KG1 (cell line): ENCODE measurements at regions not wholly inside any gene's neighbourhood (a gene's known extent, or its start where the extent isn't known, plus 50 kb on each side); places are given as distances from the start of the nearest gene placed in this dataset.

Experiments used
- DNase-seq: peaks from one replicate; lab custom pipeline; 2025; lab: John Stamatoyannopoulos, UW

GRCh38 chr1:22315315-22316078 is 136.2 kb upstream of the ZBTB40 start:
- DNase-seq = no peak

GRCh38 chr1:22317231-22317919 is 134.3 kb upstream of the ZBTB40 start:
- DNase-seq = no peak

DNA sequence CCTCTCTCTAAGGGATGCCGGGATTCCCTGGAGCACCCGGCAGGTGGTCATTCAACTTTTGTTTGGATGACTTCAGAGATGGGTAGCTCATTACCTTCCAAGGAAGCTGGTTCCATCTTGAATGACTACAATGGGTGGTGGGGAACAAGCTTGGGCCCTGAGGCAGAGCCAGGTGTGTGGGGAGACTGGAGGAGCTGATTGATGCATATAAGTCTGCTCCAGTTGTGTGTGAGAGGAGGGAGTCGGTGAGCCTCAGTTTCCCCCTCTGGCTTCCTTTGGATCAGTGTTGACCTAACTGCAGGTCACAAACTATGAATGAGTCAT is 133.8 kb upstream of the ZBTB40 start:
- DNase-seq = no peak

GRCh38 chr1:22318279-22318981 is 133.2 kb upstream of the ZBTB40 start:
- no peak for DNase-seq

DNA sequence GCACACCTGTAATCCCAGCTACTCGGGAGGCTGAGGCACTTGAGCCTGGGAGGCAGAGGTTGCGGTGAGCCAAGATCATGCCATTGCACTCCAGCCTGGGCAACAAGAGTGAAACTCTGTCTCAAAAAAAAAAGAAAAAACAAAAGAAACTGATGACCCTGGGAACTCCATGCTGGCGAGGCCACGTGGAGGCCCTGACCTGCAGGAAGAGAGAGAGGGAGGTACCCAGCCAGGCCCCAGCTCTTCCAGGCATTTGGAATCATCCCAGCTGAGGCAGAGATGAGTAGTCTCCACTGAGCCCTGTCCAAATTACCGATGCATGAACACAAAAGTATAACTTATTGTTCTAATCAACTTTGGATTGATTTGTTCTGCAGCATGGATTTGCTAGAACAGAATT is 132.0 kb upstream of the ZBTB40 start:
- DNase-seq = no peak

DNA sequence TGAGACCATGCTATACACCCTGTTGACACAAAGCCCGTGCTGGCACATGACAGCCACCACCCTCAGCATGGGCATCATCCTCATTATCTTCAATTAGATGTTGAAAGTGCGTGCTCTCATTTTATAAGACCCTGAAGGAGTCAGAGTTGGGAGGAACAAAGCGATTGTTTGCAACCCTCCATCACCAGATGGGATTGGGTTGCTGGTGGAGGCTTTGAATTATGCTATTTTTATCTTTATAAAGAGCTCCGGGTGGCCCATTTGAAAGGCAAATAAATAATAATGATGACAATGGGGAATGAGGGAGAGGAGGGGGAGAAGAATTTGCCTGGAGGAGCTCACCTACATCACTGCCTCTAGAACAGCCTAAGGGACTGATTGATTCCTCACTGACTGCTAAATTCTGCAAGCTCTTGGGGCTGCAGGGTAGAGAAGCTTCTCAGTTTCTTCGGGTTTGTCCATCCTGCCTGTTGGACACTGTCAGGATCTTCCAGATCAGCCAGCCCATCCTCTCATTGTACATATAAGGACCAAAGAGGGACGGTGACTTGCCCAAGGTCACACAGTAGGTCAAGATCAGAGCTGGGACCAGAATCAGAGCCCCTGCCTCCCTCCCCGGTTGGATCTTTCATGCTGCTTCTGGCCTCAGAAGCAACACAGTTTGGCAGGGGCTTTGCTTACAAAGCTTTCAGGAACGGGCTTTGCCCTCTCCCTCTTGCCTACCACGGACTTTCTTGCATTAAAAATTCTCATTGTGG is 130.9 kb upstream of the ZBTB40 start:
- no peak for DNase-seq

- DNase-seq = no peak
These were observed 129.7 kb upstream of the ZBTB40 start for GRCh38 chr1:22321917-22322316.

DNA sequence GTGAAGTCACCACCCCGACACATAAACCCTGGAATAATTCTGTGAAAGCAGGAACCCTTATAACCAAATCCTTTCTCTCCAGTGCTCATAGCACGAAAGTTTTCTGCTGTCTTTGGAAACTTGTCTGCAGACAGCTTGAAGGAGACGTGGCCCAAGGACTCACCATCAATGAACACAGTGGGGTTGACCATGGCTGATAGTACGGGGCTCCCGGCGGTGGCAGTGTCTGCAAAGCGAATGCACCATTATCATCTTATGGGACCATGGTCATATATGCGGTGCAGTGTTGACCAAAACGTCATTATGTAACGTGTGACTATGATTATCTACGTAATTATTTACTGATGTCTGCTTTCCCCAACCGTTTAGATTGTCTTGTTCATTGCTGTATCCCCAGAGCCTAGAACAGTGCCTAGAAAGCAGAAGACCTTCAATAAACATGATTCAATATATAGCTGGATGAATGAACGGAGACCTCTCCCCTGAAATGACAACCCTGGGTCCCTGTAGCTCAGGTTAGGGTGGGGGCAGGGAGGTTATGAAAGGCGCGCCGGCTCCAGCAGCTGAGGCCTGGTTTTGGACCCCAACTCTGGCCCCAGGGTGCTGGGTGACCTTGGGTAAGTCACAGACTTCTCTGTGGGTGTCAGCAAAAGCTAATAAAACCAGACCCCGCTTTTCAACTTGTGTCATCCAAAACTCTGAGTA is 128.4 kb upstream of the ZBTB40 start:
- DNase-seq = no peak

- no peak for DNase-seq
These were observed 127.7 kb upstream of the ZBTB40 start for GRCh38 chr1:22323846-22324504.

DNA sequence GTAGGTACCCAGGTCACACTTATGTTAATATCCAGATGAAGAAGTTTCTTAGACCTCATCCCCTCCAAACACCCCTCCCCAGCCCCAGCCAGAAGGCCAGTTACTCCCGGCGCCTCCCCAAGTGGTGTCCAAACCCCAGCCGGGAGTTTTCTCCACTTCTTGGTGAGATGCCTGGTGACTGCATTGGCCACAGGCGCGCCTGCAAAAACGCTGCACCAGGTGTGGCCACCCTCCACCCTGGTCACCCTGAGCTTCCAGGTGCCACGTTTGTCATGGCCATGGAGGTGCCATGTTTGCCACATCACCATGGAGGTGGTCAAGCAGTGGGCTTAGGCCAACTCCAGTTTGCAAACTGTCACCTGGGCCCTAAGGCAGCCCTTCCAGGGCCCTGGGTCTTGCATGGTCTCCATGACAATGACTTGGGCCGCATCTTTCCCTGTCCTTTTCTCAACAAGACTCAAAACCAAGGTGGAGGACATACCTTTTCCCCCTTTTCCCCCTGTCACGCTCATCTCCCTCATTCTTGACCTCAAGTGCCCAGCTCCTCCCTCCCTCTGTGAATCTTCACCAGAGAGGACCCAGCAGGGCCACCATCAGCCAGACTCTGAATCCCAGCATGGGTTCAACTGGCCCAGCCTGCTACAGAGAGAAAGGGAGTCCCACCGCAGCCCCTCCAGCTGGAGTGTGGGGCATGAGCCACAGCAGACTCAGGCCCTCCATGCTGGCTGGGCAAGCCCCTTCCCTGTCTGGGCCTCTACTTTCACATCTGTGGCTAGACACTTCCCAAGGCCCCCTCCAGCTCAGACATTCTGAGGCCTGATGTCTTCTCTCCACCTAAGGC is 125.9 kb upstream of the ZBTB40 start:
- no peak for DNase-seq

GRCh38 chr1:22326372-22326915 is 125.2 kb upstream of the ZBTB40 start:
- DNase-seq = no peak

DNA sequence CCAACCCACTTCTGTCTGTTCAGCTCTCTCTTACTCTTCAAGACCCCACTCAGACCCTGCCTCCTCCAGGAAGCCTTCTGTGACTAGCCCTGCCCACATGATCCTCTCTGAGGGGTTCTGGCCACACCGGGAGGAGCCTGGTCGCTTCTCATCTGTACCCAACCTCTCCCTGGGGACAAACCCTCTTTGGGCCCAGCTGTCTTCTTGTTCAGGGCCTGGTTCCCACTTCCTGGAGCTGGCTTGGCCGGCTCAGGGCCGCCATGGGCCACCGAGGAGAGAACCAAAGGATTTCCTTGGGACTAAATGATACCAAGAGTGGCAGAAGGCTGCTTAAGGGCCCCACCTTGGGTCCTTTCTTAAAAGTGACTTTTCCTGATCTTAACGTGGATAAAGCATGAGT is 124.7 kb upstream of the ZBTB40 start:
- no peak for DNase-seq

DNA sequence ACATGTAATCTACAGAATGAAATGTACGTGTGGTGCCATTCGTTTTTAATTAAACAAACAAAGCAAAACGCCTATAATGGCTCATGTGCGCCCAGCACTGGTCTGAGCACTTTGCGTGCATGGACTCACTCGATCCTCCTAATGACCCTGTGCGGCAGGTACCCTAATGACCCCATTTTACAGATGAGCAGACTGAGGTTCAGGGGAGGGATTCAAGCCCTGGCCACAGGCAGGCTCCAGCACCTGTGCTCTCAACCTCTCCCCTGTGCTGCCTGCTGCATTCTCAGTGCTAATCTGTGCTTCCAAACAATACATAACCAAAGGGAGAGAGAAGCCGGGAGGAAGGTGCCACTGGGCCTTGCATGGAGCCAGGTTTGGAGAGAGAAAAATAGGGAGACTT is 124.2 kb upstream of the ZBTB40 start:
- DNase-seq = no peak

GRCh38 chr1:22328331-22329147 is 123.1 kb upstream of the ZBTB40 start:
- no peak for DNase-seq

DNA sequence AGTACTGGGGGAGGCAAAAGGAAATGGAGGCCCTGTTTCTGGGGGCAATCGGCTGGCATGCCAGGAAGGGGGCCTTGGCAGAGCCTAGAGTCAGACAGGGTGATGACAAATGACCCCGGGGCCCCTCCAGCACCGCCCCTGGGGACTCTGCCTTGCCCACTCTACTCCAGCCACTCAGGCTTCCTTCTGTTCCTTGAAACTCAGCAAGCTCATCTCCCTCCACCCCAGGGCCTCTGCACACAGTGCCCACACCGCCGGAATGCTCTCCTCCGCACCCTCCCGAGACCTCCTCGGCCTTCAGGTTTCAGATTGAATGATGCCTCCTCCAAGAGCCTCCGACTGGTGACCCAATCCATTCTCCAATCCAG is 122.5 kb upstream of the ZBTB40 start:
- no peak for DNase-seq

DNA sequence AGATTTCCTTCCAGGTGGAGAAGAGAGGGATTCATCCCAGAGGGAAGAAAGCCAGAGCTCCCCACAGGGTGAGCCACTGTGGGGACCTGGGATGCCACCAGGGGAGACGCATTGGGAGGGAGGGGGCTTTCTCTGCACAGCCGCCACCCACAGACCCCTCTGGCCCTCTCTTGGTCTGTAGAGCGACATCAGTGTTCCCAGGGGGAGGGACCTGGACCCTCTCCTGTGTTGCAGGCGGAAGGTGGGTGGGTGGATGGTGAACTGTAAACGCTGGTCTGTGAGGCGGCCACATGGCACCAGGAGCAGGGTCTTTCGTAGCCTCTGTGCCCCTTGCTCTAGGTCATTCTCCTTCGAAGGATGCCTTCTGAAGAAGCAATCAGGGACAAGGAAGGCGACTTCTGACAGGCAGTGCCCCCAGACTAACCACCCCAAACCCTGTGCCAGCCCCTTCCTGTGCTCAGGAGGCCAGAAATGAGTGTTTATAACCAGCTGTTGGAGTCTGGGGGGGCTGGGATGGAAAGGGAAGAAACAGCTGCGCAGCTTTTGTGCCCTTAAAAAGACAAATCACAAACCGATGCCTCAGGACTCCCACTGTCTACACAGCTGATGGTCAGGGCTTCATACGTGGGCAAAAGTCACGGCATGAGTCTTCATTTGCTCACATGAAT is 121.4 kb upstream of the ZBTB40 start:
- no peak for DNase-seq

GRCh38 chr1:22330760-22331119 is 120.9 kb upstream of the ZBTB40 start:
- no peak for DNase-seq

DNA sequence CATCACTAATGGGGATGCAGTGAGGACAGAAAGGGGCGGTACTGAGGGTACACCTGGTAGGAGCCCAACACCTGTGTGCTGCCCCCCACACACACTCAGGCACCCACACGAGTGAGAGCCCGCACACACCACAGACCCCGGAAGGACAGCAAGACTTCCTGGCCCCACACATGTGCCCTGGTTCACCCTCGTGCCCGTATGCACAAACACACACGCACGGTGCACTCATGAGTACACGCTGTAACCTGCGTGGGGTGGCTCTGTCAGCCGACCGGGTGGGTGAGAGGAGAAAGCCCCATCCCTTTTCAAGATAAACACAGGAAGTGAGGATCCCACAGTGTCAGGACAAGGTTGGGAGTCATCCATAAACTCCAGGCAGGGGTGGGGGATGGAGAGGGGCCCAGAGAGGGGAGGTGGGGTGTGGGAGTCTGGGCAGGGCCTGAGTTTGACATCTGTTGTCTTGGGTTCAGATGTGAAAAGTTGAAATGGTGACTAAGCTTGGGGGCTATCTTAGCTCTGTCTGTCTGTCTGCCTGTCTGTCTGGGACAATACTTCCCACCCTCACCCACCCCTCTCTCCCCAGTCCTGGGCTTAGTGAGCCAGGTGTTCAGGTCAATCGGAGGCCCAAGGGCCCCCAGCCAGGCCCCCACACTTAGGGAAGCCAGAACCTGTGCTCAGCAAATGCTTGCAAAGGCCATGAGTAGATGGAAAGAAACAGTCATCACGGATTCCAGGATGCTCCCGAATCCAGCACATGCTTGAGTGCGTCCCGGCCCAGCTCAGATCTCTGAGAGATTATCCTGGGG is 119.8 kb upstream of the ZBTB40 start:
- no peak for DNase-seq
